SK-N-MC (cell line): ENCODE measurements at regions not wholly inside any gene's neighbourhood (a gene's known extent, or its start where the extent isn't known, plus 50 kb on each side); places are given as distances from the start of the nearest gene placed in this dataset.

Experiments used
- EZH2 ChIP-seq: fragments of 200-600 bp; sonication (generic); IDR thresholded peaks from one replicate; pipeline ENCODE4 v1.6.1; 2017; ENCODE audit warnings: antibody characterized with exemption
- POLR2AphosphoS5 ChIP-seq: IDR thresholded peaks from 2 replicates; pipeline ENCODE4 v1.6.1; 2012; ENCODE audit warnings: mild to moderate bottlenecking, low read depth, low read length, borderline replicate concordance

- TF ChIP-seq POLR2AphosphoS5: no peak
- TF ChIP-seq EZH2: no peak
Observed at GRCh38 chr6:12479451-12479850, 189.3 kb downstream of the EDN1 start.
